K562 (cell line): ENCODE measurements at regions not wholly inside any gene's neighbourhood (a gene's known extent, or its start where the extent isn't known, plus 50 kb on each side); places are given as distances from the start of the nearest gene placed in this dataset.
A peak's percentile ranks its signal among the peaks of the same experiment; 100 is the strongest.

Source experiments
- ADNP ChIP-seq: fragments of 200-800 bp; sonication (Bioruptor generic); IDR thresholded peaks from 2 replicates; pipeline ENCODE4 v1.6.1; 2016; ENCODE audit warnings: missing genetic modification characterization, missing compliant biosample characterization
- CTCFL ChIP-seq: IDR thresholded peaks from 2 replicates; pipeline ENCODE4 v1.6.1; 2011; ENCODE audit warnings: borderline replicate concordance, low read depth, mild to moderate bottlenecking, moderate library complexity, low read length; ENCODE audit not compliant: insufficient read depth, poor library complexity, severe bottlenecking
- HMGXB4 ChIP-seq: sonication (generic); formaldehyde crosslinking; IDR thresholded peaks from 2 replicates; pipeline ENCODE4 v1.8.1; 2023; ENCODE audit warnings: mild to moderate bottlenecking, missing genetic modification reagents
- MAX ChIP-seq: sonication (generic); formaldehyde crosslinking; IDR thresholded peaks from 2 replicates; pipeline ENCODE4 v1.9.0; 2022; ENCODE audit warnings: mild to moderate bottlenecking, missing genetic modification reagents
- MYBL2 ChIP-seq, 2 experiments: fragments of 450-650 bp in 1 of 2; sonication (generic) in 1 of 2; formaldehyde crosslinking in 1 of 2; IDR thresholded peaks; 2 replicates each; pipeline versions ENCODE4 v1.6.1 to v1.8.1; 2017 to 2022; ENCODE audit warnings: borderline replicate concordance in 1 of 2, inconsistent platforms in 1 of 2, low read depth in 1 of 2, mild to moderate bottlenecking in 1 of 2, missing genetic modification reagents in 1 of 2, moderate library complexity in 1 of 2
- RBM22 ChIP-seq: fragments of 200-400 bp; formaldehyde crosslinking; IDR thresholded peaks from 2 replicates; pipeline ENCODE4 v1.6.1; 2018; ENCODE audit warnings: low read length, low read depth; ENCODE audit not compliant: poor library complexity, severe bottlenecking
- TBP ChIP-seq: optimal IDR thresholded peaks from 2 replicates; pipeline ENCODE3; 2011; ENCODE audit warnings: low read depth, low read length, improper control_type of control experiment
- ZNF609 ChIP-seq: sonication (generic); formaldehyde crosslinking; IDR thresholded peaks from 2 replicates; pipeline ENCODE4 v1.8.1; 2023; ENCODE audit warnings: missing genetic modification reagents, mild to moderate bottlenecking, borderline replicate concordance
- ZNF76 ChIP-seq: fragments of 250-450 bp; sonication (Bioruptor Pico); IDR thresholded peaks from 2 replicates; pipeline ENCODE4 v1.4.0; 2020; ENCODE audit warnings: mild to moderate bottlenecking, moderate library complexity, borderline replicate concordance

GRCh38 chr9:11064909-11065308 is 452.1 kb upstream of the PTPRD start (continued):
- TF ChIP-seq MYBL2 (IDR thresholded peaks at IDR 0.05; ENCODE audit: low read depth) (no peak), MYBL2 (CRISPR knock-in tag; IDR thresholded peaks at IDR 0.05; ENCODE audit: borderline replicate concordance) (no peak), CTCFL (no peak), TBP (peak; percentile 49), ADNP (tag) (no peak), MAX (CRISPR knock-in tag) (0 out of 2 replicates have a peak, but pooled peaks have one; percentile 17), ZNF76 (CRISPR knock-in tag) (no peak), HMGXB4 (CRISPR knock-in tag) (no peak), ZNF609 (no peak), RBM22 (no peak)
